ENCODE measurements at regions not wholly inside any gene's neighbourhood (a gene's known extent, or its start where the extent isn't known, plus 50 kb on each side); places are given as distances from the start of the nearest gene placed in this dataset.

- WGBS, 3 donors = 70 to 77% (median 73%) methylated on average over 6 of the region's 6 CpGs
Observed at GRCh38 chr3:54071601-54072000, 50.8 kb upstream of the CACNA2D3 start.

GRCh38 chr3:54069961-54070360 is 52.4 kb upstream of the CACNA2D3 start:
- H3K9me3 ChIP-seq = peaks cover 0 to 4% of the 10 kb centered on the region in 2 donors
- intact Hi-C loops (cut with DNase I) = no loop called here
- H3K4me3 ChIP-seq = no peak overlapping the region
- DNase-seq = no peak
- TF ChIP-seq EP300 (IDR thresholded peaks at IDR 0.05) = no peak
- TF ChIP-seq POLR2A (IDR thresholded peaks at IDR 0.05) = no peak
- 83 to 89% (median 88%) methylated on average over 2 of the region's 2 CpGs for WGBS, 3 donors
- no peaks in the 10 kb centered on the region for H3K4me1 ChIP-seq (ENCODE audit: insufficient read depth)
- no peak overlapping the region for H3K27ac ChIP-seq
- H3K36me3 ChIP-seq = no peaks in the 10 kb centered on the region
- no peaks in the 10 kb centered on the region for H3K27me3 ChIP-seq

More at GRCh38 chr3:54071601-54072000, 50.8 kb upstream of the CACNA2D3 start:
- H3K27me3 ChIP-seq = no peaks in the 10 kb centered on the region
- H3K36me3 ChIP-seq = no peaks in the 10 kb centered on the region
- TF ChIP-seq EP300 (IDR thresholded peaks at IDR 0.05) = no peak
- TF ChIP-seq CTCF (IDR thresholded peaks at IDR 0.05) = no peak
- H3K4me1 ChIP-seq (ENCODE audit: insufficient read depth) = no peaks in the 10 kb centered on the region
- no peak overlapping the region for H3K4me3 ChIP-seq
- intact Hi-C loops (cut with DNase I) = no loop called here
- H3K27ac ChIP-seq = no peak overlapping the region
- no peak for DNase-seq
- H3K9me3 ChIP-seq = peaks cover 0 to 4% of the 10 kb centered on the region in 2 donors

- peaks cover 0 to 4% of the 10 kb centered on the region in 2 donors for H3K9me3 ChIP-seq
- H3K27me3 ChIP-seq = no peaks in the 10 kb centered on the region
- intact Hi-C loops (cut with DNase I) = no loop called here
- no peaks in the 10 kb centered on the region for H3K4me1 ChIP-seq (ENCODE audit: insufficient read depth)
- 81 to 86% (median 84%) methylated on average over 8 of the region's 8 CpGs for WGBS, 3 donors
- H3K4me3 ChIP-seq = no peak overlapping the region
- no peak for DNase-seq
- TF ChIP-seq EP300 (IDR thresholded peaks at IDR 0.05) = no peak
- TF ChIP-seq POLR2A (IDR thresholded peaks at IDR 0.05) = no peak
- no peak for TF ChIP-seq CTCF (IDR thresholded peaks at IDR 0.05)
- no peak overlapping the region for H3K27ac ChIP-seq
- H3K36me3 ChIP-seq = no peaks in the 10 kb centered on the region
Observed at GRCh38 chr3:54067055-54067698, 55.2 kb upstream of the CACNA2D3 start.

- Histone ChIP-seq H3K27me3 (no peaks in the 10 kb centered on the region), H3K36me3 (no peaks in the 10 kb centered on the region), H3K4me3 (no peak overlapping the region), H3K27ac (no peak overlapping the region), H3K4me1 (ENCODE audit: insufficient read depth) (no peaks in the 10 kb centered on the region), H3K9me3 (peaks cover 0 to 4% of the 10 kb centered on the region in 2 donors)
- WGBS, 3 donors = 85 to 87% (median 86%) methylated on average over 3 of the region's 3 CpGs
- DNase-seq = no peak
- TF ChIP-seq EP300 (IDR thresholded peaks at IDR 0.05) (no peak), CTCF (IDR thresholded peaks at IDR 0.05) (no peak), POLR2A (IDR thresholded peaks at IDR 0.05) (no peak)
- intact Hi-C loops (cut with DNase I) = no loop called here
Observed at GRCh38 chr3:54066253-54066652, 56.1 kb upstream of the CACNA2D3 start.

- TF ChIP-seq CTCF (IDR thresholded peaks at IDR 0.05) (no peak), EP300 (IDR thresholded peaks at IDR 0.05) (no peak), POLR2A (IDR thresholded peaks at IDR 0.05) (no peak)
- intact Hi-C loops (cut with DNase I) = no loop called here
- H3K4me3 ChIP-seq = no peak overlapping the region
- no peak overlapping the region for H3K27ac ChIP-seq
- H3K9me3 ChIP-seq = peaks cover 0 to 4% of the 10 kb centered on the region in 2 donors
- no peak for DNase-seq
- H3K27me3 ChIP-seq = no peaks in the 10 kb centered on the region
- H3K36me3 ChIP-seq = no peaks in the 10 kb centered on the region
- H3K4me1 ChIP-seq (ENCODE audit: insufficient read depth) = no peaks in the 10 kb centered on the region
- WGBS, 3 donors = 56 to 65% (median 64%) methylated on average over 4 of the region's 4 CpGs
Observed at GRCh38 chr3:54065586-54065985, 56.8 kb upstream of the CACNA2D3 start.
